ENCODE measurements at regions not wholly inside any gene's neighbourhood (a gene's known extent, or its start where the extent isn't known, plus 50 kb on each side); places are given as distances from the start of the nearest gene placed in this dataset.

GRCh38 chr10:118498623-118499022, 96.8 kb downstream of the PRLHR start:
- TF ChIP-seq EZH2 (conservative IDR thresholded peaks at IDR 0.05; ENCODE audit: low read depth, low read length) (no peak), TAF1 (CRISPR knock-in tag; IDR thresholded peaks at IDR 0.05) (no peak), YY1 (IDR thresholded peaks at IDR 0.05; ENCODE audit: insufficient read depth, insufficient replicate concordance, low read depth, low read length) (no peak), SRF (IDR thresholded peaks at IDR 0.05; ENCODE audit: low read depth, low read length) (no peak), CEBPB (IDR thresholded peaks at IDR 0.05; ENCODE audit: borderline replicate concordance, low read depth, low read length) (no peak), RAD51 (IDR thresholded peaks at IDR 0.05; ENCODE audit: borderline replicate concordance) (no peak), PPARG (CRISPR knock-in tag; conservative IDR thresholded peaks at IDR 0.05) (no peak), EP300 (IDR thresholded peaks at IDR 0.05; ENCODE audit: low read depth in 2 of 2, low read length in 2 of 2) (no peak), EP300 (CRISPR knock-in tag; IDR thresholded peaks at IDR 0.05; ENCODE audit: borderline replicate concordance) (no peak)
